ENCODE measurements at regions not wholly inside any gene's neighbourhood (a gene's known extent, or its start where the extent isn't known, plus 50 kb on each side); places are given as distances from the start of the nearest gene placed in this dataset.
"Not testable (repeated sequence)": the region's sequence is repeated elsewhere in the genome, so short reads cannot be mapped to it uniquely, and the experiment has no call there.

DNA sequence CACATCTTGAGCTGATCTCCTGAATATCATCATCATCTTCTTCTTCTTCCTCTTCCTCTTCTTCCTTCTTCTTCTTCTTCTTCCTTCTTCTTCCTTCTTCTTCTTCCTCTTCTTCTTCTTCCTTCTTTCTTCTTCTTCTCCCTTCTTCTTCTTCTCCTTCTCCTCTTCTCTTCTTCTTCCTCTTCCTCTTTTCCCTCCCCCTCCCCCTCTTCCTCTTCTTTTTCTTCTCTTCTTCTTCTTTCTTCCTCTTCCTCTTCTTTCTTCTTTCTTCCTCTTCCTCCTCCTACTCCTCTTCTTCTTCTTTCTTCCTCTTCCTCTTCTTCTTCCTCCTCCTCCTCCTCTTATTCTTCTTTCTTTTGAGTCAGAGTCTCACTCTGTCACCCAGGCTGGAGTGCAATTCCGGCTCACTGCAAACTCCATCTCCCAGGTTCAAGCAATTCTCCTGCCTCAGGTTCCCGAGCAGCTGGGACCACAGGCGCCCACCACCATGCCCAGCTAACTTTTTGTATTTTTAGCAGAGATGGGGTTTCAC lies 197.9 kb upstream of the NANOGP8 start:
- DNase-seq (ENCODE audit: low spot score), result no peak

- DNase-seq (ENCODE audit: low spot score), result peak; percentile 43
These were observed 196.4 kb upstream of the NANOGP8 start for GRCh38 chr15:35281515-35281914.

DNA sequence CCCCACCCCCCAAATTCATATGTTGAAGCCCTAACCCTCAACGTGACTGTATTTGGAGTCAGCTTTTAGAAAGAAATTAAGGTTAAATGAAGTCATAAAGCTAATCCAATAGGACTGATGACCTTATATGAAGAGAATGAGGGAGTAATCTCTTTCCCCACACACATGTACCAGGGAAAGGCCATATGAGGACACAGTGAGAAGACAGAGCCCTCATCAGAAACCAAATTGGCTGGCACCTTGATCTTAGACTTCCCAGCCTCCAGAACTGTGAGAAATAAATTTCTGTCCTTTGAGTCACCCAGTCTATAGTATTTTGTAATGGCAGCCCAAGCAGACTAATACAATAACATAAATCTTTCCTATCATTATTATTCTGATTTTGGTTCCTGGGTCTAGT lies 194.7 kb upstream of the NANOGP8 start:
- DNase-seq (ENCODE audit: low spot score), result no peak

DNA sequence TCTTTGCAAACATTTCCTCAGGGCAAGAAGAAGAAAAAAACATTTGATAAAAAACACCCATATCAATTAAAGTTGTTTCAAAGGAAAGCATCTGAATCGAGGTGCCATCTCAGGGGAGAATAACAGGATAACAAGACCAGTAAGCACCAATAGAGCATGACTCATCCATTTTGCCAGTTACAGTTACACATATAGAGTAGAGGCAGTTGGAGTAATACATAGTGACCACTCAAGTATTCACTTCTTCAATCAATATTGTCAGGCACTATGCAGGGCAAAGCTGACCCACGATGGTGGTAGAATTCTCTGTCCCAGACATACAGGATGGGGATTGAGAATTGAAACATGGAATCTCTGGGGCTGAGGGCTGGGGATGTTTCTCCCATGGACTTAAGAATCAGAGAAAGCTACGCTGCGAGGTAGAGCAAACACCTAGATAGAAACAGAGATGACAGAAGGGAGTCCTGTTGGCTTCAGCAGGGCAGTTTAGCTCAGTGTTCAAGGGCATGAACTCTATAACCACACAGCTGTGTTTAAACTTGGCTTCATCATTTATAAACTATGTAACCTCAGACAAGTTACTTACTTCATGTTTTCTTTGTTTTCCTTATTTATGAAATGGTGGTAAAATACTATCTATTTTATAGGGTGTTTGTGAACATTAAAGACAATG lies 186.4 kb upstream of the NANOGP8 start:
- DNase-seq (ENCODE audit: low spot score), result peak; percentile 19

DNA sequence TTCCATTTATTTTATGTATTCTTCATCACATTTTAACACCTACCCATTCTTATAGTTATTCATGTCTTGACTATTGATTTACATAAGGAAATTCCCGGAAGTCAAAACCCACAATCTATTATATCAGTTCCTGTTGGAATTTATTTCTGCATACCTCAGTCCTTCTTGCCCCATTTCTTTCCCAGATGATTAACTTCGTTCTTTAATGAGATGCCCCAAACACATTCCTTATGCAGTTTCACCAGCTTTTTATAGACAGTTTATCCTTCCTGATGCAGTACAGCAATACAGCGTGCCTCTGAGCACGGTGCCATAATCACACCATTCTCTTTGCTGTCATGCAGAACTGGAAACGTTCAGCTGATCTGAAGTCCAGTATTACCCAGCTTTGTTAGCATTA lies 175.8 kb upstream of the NANOGP8 start:
- DNase-seq (ENCODE audit: low spot score), result no peak

DNA sequence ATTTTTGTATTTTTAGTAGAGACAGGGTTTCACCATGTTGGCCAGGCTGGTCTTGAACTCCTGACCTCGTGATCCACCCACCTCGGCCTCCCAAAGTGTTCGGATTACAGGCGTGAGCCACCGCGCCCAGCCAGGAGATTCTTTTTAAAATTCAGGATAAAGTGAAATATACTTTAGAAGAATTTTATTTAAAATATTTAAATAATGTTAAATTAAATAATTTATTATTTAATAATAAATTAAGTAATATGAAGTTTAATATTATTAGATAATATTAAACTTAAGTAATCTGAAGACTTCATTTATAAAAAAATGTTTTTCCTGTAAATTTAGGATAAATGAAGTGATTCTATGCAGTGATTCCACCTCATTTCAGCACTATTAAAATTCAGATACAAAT lies 175.2 kb upstream of the NANOGP8 start:
- DNase-seq (ENCODE audit: low spot score), result not testable (repeated sequence)

GRCh38 chr15:35256551-35256950 lies 171.5 kb upstream of the NANOGP8 start:
- DNase-seq (ENCODE audit: low spot score), result no peak

GRCh38 chr15:35256141-35256540 lies 171.0 kb upstream of the NANOGP8 start:
- DNase-seq (ENCODE audit: low spot score), result no peak

DNA sequence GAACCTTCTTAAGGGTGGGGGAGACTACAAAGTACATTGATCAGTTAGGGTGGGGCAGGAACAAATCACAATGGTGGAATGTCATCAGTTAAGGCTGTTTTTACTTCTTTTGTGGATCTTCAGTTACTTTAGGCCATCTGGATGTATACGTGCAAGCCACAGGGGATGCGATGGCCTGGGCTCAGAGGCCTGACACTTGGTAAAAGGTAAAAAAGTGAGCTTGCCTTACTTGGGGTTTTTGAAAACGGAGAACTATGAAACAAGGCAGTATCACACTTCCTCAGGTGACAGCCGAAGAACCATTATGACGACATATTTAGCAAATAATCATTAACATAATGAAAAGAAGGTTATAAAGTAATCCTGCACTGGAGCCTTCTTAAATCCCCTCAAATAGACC lies 169.8 kb upstream of the NANOGP8 start:
- not testable (repeated sequence) for DNase-seq (ENCODE audit: low spot score)

DNA sequence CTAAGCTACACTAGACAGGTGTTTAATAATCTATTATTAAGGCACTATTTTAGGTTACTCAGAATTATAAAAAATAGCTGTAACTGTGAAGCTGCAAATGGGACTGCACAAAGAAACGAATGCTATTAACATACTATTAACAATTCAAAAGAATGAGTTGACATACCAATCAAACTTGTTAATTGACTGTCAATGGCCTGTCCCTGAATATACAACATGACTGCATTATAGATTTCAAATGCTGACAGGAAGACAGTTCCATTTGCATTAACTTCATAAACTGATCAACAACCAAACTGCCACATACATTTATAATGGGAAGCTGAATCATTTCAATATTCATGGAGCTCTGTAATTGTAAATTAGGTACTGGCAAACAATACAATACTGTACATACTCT lies 169.0 kb upstream of the NANOGP8 start:
- no peak for DNase-seq (ENCODE audit: low spot score)

DNA sequence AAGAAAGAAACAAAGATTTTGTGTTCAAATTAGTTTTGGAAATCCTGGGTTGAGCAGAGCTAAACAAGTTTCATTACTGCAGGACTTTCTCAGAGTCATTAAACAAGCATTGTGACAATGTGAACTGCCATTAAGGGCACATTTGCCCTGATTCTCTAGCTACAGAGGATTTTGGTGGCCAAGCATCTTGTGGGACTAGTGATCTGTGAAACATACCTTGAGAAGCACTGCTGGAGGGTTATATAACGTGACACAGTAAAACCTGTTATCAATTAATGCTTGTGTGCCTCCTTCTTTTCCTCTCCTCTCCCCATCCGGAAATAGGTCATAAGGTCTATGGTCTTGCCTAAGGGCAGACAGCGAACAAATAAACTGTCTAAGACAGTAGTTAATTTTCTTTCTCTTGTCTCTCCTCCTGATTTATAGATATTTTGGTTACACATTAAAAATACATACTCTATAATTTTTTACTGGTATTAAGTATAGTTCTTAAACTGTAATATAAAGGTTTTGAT lies 167.3 kb upstream of the NANOGP8 start:
- DNase-seq (ENCODE audit: low spot score), result no peak

DNA sequence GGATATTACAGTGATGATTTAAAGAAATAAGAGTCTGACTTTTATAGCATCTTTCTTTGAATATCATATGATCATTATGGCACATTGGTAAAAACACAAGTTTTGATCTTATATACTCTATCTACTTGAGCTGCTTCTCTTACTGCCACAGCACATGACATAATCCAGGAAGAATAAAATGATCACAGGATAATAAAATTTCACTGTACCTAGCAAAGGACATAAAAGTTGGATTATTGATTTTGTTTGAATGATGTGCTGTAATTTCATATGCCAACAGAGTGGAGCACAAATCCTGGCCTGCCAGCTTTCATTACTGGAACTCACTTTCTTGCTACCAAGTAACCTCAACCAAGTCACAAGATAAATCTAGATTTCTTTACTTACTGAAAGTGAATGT lies 162.1 kb upstream of the NANOGP8 start:
- no peak for DNase-seq (ENCODE audit: low spot score)

DNA sequence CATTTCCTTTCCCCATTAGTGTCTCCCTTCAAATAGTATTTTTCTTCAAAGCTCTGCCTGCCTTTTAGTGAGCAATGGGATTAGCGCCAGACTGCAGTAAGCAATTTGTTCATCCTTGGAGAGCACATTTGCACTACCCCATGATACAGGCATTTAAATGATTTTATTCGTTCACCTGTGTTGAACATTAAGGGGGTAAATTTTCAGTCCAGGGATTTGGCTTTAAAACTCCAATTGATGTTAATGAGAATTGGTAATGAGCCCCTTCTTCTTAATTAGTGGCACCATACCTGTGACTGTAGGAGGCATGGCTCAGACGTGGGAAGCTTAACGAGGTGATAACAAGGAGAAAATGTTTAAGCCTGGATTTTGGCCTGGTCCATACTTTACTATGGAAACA lies 161.4 kb upstream of the NANOGP8 start:
- DNase-seq (ENCODE audit: low spot score), result no peak

DNA sequence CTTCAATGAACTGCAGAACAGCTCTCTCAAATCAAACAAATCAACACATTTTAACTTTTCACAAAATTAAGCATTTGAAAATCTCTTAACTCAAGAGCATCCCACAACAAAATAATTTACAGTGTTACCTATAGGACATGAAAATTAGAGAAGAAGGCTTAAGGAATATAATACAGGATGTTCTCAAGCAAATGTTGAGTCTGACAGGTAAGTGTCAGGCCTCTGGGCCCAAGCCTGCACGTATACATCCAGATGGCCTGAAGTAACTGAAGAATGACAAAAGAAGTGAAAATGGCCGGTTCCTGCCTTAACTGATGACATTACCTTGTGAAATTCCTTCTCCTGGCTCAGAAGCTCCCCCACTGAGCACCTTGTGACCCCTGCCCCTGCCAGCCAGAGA lies 160.6 kb upstream of the NANOGP8 start:
- not testable (repeated sequence) for DNase-seq (ENCODE audit: low spot score)

DNA sequence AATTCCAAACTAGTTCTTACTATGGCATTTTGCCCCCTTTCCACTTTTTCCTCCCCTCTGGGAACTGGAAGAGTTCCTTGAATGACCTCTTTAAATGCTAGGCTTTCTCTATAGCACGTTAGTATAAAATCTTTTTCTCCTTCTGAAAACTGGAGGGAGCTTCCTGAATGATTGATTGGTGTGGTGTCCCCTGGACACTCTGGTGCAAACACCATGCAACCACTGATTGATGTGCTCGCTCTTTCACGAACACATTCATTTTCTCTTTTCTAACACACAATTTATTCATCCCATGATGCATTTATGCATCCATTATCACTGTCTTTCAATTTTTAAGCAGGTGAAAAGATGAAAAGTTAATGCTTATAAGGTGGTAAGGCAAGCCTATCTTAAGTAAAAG lies 159.1 kb upstream of the NANOGP8 start:
- DNase-seq (ENCODE audit: low spot score), result no peak

DNA sequence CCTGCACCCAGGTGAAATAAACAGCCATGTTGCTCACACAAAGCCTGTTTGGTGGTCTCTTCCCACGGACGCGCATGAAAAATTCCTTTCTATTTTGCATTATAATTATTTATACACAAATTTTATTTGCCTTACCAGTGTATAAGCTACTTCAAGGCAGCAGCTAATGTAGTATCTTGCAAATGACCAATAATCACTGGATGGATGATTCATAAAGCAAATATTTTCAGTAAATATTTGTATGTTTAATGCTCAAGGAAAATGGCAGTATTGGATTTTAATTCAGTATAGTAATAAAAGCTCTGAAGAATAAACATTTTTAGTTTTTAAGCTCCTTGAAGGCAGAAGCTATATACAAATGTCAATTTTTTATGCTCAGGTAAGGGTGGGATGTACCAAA lies 158.7 kb upstream of the NANOGP8 start:
- DNase-seq (ENCODE audit: low spot score), result no peak

DNA sequence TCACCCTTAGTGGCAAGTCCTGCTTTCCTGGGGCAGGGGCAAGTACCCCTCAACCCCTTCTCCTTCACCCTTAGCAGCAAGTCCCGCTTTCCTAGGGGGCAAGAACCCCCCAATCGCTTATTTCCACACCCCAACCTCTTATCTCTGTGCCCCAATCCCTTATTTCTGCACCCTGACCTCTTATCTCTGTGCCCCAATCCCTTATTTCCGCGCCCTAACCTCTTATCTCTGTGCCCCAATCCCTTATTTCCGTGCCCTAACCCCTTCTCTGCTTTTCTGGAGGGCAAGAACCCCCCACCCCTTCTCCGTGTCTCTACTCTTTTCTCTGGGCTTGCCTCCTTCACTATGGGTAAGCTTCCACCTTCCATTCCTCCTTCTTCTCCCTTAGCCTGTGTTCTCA lies 154.6 kb upstream of the NANOGP8 start:
- DNase-seq (ENCODE audit: low spot score), result not testable (repeated sequence)

GRCh38 chr15:35238448-35238847 lies 153.4 kb upstream of the NANOGP8 start:
- not testable (repeated sequence) for DNase-seq (ENCODE audit: low spot score)

DNA sequence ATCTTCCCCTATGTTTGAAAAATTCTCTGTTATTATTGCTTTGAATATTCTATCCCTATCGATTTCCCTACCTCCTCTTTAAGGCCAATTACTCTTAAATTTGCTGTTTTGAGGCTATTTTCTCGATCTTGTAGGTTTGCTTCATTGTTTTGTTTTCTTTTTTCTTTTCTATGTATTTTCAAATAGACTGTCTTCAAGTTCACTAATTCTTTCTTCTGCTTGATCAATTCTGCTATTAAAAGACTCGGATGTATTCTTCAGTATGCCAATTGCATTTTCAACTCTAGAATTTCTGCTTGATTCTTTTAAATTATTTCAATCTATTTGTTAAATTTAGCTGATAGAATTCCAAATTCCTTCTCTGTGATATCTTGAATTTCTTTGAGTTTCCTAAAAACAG lies 144.0 kb upstream of the NANOGP8 start:
- no peak for DNase-seq (ENCODE audit: low spot score)

DNA sequence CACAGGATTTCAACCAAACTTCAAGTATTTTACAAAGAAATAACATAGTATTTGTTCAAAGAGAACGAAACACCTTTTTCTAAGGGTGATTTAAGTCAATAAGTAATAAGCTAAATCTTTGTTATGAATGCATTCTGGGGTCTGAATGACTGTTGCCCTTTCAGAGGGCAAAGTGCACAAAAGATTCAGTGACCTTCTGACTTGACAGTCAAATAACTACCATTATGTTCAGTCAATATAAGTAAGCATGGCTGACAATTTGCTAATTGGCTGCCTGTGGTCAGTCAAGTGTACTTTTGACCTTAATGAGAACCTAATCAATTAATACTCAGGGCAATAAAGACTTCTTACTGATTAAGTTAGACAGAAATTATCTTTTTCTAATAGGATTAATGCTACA lies 133.1 kb upstream of the NANOGP8 start:
- DNase-seq (ENCODE audit: low spot score), result no peak

- no peak for DNase-seq (ENCODE audit: low spot score)
These were observed 130.0 kb upstream of the NANOGP8 start for GRCh38 chr15:35215093-35215492.

DNA sequence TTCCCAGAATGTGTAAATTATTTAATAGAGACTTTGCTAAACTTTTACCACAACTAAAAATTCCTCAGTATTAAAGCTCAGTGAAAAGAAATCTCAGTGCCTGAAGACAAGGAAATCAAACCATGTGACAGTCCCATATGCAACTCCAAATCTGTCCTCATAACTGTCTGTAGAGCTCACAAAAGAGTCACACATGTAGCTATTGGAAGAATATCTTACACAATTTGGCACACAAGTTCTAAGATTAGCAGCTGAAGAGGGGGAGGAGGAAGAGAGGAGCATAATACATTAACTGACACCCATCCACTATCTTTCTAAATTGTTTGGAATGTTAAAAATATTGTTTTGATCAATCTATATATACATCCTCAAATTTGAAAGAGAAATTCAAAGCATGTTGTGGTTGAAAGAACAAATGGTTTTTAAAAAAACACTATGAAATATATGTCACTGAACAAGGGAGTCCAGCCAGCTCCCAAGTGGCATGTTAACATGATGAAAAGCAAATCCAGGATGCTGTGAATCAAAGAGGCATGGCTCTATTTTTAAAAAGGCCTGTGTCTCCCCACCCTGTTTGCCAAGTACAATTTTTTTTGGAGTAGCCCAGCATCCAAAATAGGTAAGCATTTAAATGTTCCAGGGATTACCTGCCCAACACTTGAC lies 126.3 kb upstream of the NANOGP8 start:
- DNase-seq (ENCODE audit: low spot score), result no peak

GRCh38 chr15:35210370-35210769 lies 125.3 kb upstream of the NANOGP8 start:
- no peak for DNase-seq (ENCODE audit: low spot score)

DNA sequence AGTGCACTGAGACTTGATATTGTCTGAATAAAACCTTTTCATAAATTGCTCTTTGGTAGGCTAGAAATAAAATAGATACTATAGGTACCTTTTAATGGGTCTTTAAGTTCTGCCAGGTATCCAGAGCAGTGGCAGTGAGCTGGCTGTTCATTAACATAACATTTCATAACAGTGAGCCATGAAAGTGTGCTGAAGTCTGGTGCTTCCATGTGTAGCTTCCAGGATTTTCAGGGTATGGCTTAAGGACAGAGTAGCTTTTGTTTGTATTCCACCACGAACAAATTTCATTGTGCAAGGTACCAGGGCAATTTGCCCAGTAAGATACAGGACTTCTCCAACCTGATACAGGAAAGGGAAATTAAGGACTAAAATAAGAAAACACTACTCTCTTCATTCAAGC lies 124.7 kb upstream of the NANOGP8 start:
- DNase-seq (ENCODE audit: low spot score), result no peak
